IMR-90 (cell line): ENCODE measurements at regions not wholly inside any gene's neighbourhood (a gene's known extent, or its start where the extent isn't known, plus 50 kb on each side); places are given as distances from the start of the nearest gene placed in this dataset.
A peak's percentile ranks its signal among the peaks of the same experiment; 100 is the strongest.

Source experiments
- ATAC-seq: fragments of 200-7000 bp; cut with Tn5 transposase; 2 replicates; pipeline ENCODE4 v1.9.1; 2020; ENCODE audit warnings: low read depth, mild to moderate bottlenecking, moderate library complexity
- BruUV-seq: library from RNA; stranded (reverse); fragments of 400-500 nt; replicated peaks from 2 replicates; lab custom pipeline; 2021; lab: Mats Ljungman, UMichigan
- CTCF ChIA-PET: fragments of 300-600 bp; formaldehyde crosslinking; extraction: SDS; loops from one replicate; lab custom pipeline; 2021; ENCODE audit warnings: antibody characterized with exemption; lab: Yijun Ruan, JAX
- POLR2A ChIA-PET: fragments of 300-600 bp; sonication (Branson Sonifier 250); formaldehyde crosslinking; loops from one replicate; lab custom pipeline; 2022; ENCODE audit warnings: antibody characterized with exemption; ENCODE audit not compliant: unreplicated experiment; lab: Charles Lee
- DNase-seq: peaks from one replicate; pipeline ENCODE4 v3.0.0; 2013
- H2AFZ ChIP-seq: replicated peaks from 2 replicates; pipeline ENCODE3; 2013; ENCODE audit warnings: low read length, mild to moderate bottlenecking; ENCODE audit not compliant: poor library complexity
- H2AK5ac ChIP-seq: 2 replicates; pipeline ENCODE4 v1.6.1; 2013; ENCODE audit warnings: low read depth, low read length, inconsistent platforms
- H2AK9ac ChIP-seq: replicated peaks from 2 replicates; pipeline ENCODE3; 2013; ENCODE audit warnings: mild to moderate bottlenecking, low read depth, low read length, moderate library complexity; ENCODE audit not compliant: poor library complexity
- H2BK120ac ChIP-seq: 2 replicates; pipeline ENCODE4 v1.6.1; 2013; ENCODE audit warnings: low read depth, low read length, inconsistent platforms
- H2BK15ac ChIP-seq: 3 replicates; pipeline ENCODE4 v1.6.1; 2013; ENCODE audit warnings: low read depth, low read length, inconsistent platforms
- H2BK20ac ChIP-seq: 2 replicates; pipeline ENCODE4 v1.6.1; 2013; ENCODE audit warnings: low read depth, mild to moderate bottlenecking, inconsistent platforms, low read length, moderate library complexity
- H2BK5ac ChIP-seq: 2 replicates; pipeline ENCODE4 v1.6.1; 2013; ENCODE audit warnings: mild to moderate bottlenecking, low read depth, low read length, inconsistent platforms; ENCODE audit not compliant: poor library complexity, severe bottlenecking
- H3K14ac ChIP-seq: replicated peaks from 2 replicates; pipeline ENCODE4 v1.6.1; 2013; ENCODE audit warnings: low read depth, low read length, inconsistent platforms
- H3K18ac ChIP-seq: 2 replicates; pipeline ENCODE4 v1.6.1; 2013; ENCODE audit warnings: low read depth, low read length, control low read depth
- H3K23ac ChIP-seq: 2 replicates; pipeline ENCODE4 v1.6.1; 2013; ENCODE audit warnings: low read depth, low read length, inconsistent platforms
- H3K27ac ChIP-seq: 2 replicates; pipeline ENCODE4 v1.5.1; 2013; ENCODE audit warnings: mild to moderate bottlenecking, control low read depth, low read length; ENCODE audit not compliant: insufficient read depth
- H3K27me3 ChIP-seq: 2 replicates; pipeline ENCODE4 v1.6.1; 2013; ENCODE audit warnings: low read length; ENCODE audit not compliant: control insufficient read depth, insufficient read depth
- H3K36me3 ChIP-seq: 2 replicates; pipeline ENCODE4 v1.6.1; 2013; ENCODE audit warnings: low read length, mixed read lengths; ENCODE audit not compliant: control insufficient read depth, insufficient read depth
- H3K4ac ChIP-seq: 2 replicates; pipeline ENCODE4 v1.6.1; 2013; ENCODE audit warnings: low read depth, low read length, inconsistent platforms
- H3K4me1 ChIP-seq: 2 replicates; pipeline ENCODE4 v1.6.1; 2013; ENCODE audit warnings: low read length, mixed read lengths; ENCODE audit not compliant: control insufficient read depth, insufficient read depth
- H3K4me2 ChIP-seq: 2 replicates; pipeline ENCODE4 v1.6.1; 2013; ENCODE audit warnings: low read depth, mild to moderate bottlenecking, control low read depth, low read length, moderate library complexity
- H3K4me3 ChIP-seq: 2 replicates; pipeline ENCODE4 v1.5.1; 2013; ENCODE audit warnings: low read depth, mild to moderate bottlenecking, control low read depth, low read length, moderate library complexity; ENCODE audit not compliant: insufficient read depth
- H3K56ac ChIP-seq: 2 replicates; pipeline ENCODE4 v1.6.1; 2013; ENCODE audit warnings: low read length, inconsistent platforms; ENCODE audit not compliant: insufficient read depth; ENCODE audit errors: extremely low read depth
- H3K79me1 ChIP-seq, 2 experiments: 2 replicates each; pipeline ENCODE4 v1.6.1; 2013; ENCODE audit warnings: low read length in 2 of 2, inconsistent platforms in 1 of 2, low read depth in 1 of 2
- H3K9ac ChIP-seq: 2 replicates; pipeline ENCODE4 v1.6.1; 2013; ENCODE audit warnings: low read depth, low read length, control low read depth
- H3K9me1 ChIP-seq: 2 replicates; pipeline ENCODE4 v1.6.1; 2013; ENCODE audit warnings: low read length, inconsistent platforms; ENCODE audit not compliant: insufficient read depth
- H3K9me3 ChIP-seq: 2 replicates; pipeline ENCODE4 v1.6.1; 2013; ENCODE audit warnings: low read length; ENCODE audit not compliant: control insufficient read depth, insufficient read depth
- H4K20me1 ChIP-seq: 2 replicates; pipeline ENCODE4 v1.6.1; 2013; ENCODE audit warnings: low read length, inconsistent platforms; ENCODE audit not compliant: insufficient read depth
- H4K5ac ChIP-seq: 2 replicates; pipeline ENCODE4 v1.6.1; 2013; ENCODE audit warnings: mild to moderate bottlenecking, low read depth, low read length, control low read depth
- H4K8ac ChIP-seq, 2 experiments: 2 replicates each; pipeline ENCODE4 v1.6.1; 2013; ENCODE audit warnings: low read depth in 2 of 2, low read length in 2 of 2, control low read depth in 1 of 2, inconsistent platforms in 1 of 2
- H4K91ac ChIP-seq: 2 replicates; pipeline ENCODE4 v1.6.1; 2013; ENCODE audit warnings: low read depth, low read length, inconsistent platforms; ENCODE audit not compliant: insufficient read depth
- BHLHE40 ChIP-seq: fragments of 150-350 bp; IDR thresholded peaks from 2 replicates; pipeline ENCODE4 v1.6.1; 2016; ENCODE audit warnings: mild to moderate bottlenecking, low read depth, low read length
- CEBPB ChIP-seq: IDR thresholded peaks from 2 replicates; pipeline ENCODE4 v1.6.1; 2012; ENCODE audit warnings: low read depth, low read length, improper control_type of control experiment
- CHD1 ChIP-seq: IDR thresholded peaks from 2 replicates; pipeline ENCODE4 v1.6.1; 2012; ENCODE audit warnings: low read depth, low read length, improper control_type of control experiment
- CTCF ChIP-seq: conservative IDR thresholded peaks from 2 replicates; pipeline ENCODE4 v1.5.1; 2012; ENCODE audit warnings: mild to moderate bottlenecking, low read depth, low read length, improper control_type of control experiment
- FOS ChIP-seq: fragments of 150-350 bp; IDR thresholded peaks from 2 replicates; pipeline ENCODE4 v1.6.1; 2016; ENCODE audit warnings: low read depth, low read length
- MAZ ChIP-seq: IDR thresholded peaks from 2 replicates; pipeline ENCODE4 v1.6.1; 2012; ENCODE audit warnings: low read depth, mild to moderate bottlenecking, low read length, improper control_type of control experiment, moderate library complexity, borderline replicate concordance
- MXI1 ChIP-seq: IDR thresholded peaks from 2 replicates; pipeline ENCODE4 v1.6.1; 2012; ENCODE audit warnings: low read depth, mild to moderate bottlenecking, low read length, moderate library complexity, borderline replicate concordance
- NFE2L2 ChIP-seq: fragments of 150-350 bp; IDR thresholded peaks from 2 replicates; pipeline ENCODE4 v1.6.1; 2016; ENCODE audit warnings: low read depth, mild to moderate bottlenecking, low read length
- RAD21 ChIP-seq: IDR thresholded peaks from 2 replicates; pipeline ENCODE4 v1.6.1; 2012; ENCODE audit warnings: low read length, improper control_type of control experiment
- RCOR1 ChIP-seq: IDR thresholded peaks from 2 replicates; pipeline ENCODE4 v1.6.1; 2012; ENCODE audit warnings: mild to moderate bottlenecking, low read length, improper control_type of control experiment; ENCODE audit not compliant: insufficient replicate concordance
- SMC3 ChIP-seq: fragments of 150-350 bp; IDR thresholded peaks from 2 replicates; pipeline ENCODE4 v1.6.1; 2016; ENCODE audit warnings: low read depth, mild to moderate bottlenecking, antibody characterized with exemption, low read length, moderate library complexity
- USF2 ChIP-seq: fragments of 150-350 bp; IDR thresholded peaks from 2 replicates; pipeline ENCODE4 v1.6.1; 2017; ENCODE audit warnings: mild to moderate bottlenecking, antibody characterized with exemption, low read length, low read depth
- WGBS, 2 experiments: methylation state at CpG; one replicate each; pipeline versions ENCODE4 v1.1.5 to v1.1.7; 2013; ENCODE audit warnings: missing lambda C conversion rate in 2 of 2; ENCODE audit not compliant: insufficient read length in 1 of 2; ENCODE audit errors: extremely low coverage in 2 of 2; 5-methylcytosine and 5-hydroxymethylcytosine counted together
- dilution Hi-C: fragments of 300-500 bp; cut with HindIII; formaldehyde crosslinking; loops from one replicate; pipeline ENCODE4 v1.14.3; 2018; ENCODE audit warnings: low sequenced_read_pairs; ENCODE audit not compliant: unreplicated experiment
- in situ Hi-C: fragments of 300-500 bp; cut with MboI; formaldehyde crosslinking; loops from 3 replicates; pipeline ENCODE4 v1.14.3; 2019; ENCODE audit warnings: low sequenced_read_pairs, inconsistent platforms, mixed read lengths
- intact Hi-C: fragments of 100-400 bp; cut with micrococcal nuclease; formaldehyde crosslinking; loops from 2 replicates; pipeline ENCODE4 v1.10.0; 2022

GRCh38 chr1:208324005-208324404, 79.8 kb upstream of the PLXNA2 start:
- H3K79me1 ChIP-seq, result no peaks in the 10 kb centered on the region
- TF ChIP-seq MAZ (no peak), CEBPB (no peak), NFE2L2 (no peak), RAD21 (no peak), FOS (no peak), MXI1 (no peak), RCOR1 (no peak), USF2 (no peak), CTCF (no peak), SMC3 (no peak), CHD1 (no peak), BHLHE40 (no peak)
- no peak overlapping the region for H4K5ac ChIP-seq
- H3K56ac ChIP-seq, result no peak overlapping the region
- ChIA-PET POLR2A (no interaction called here), CTCF (no interaction called here)
- H2AFZ ChIP-seq, result peak overlapping the region; percentile 10
- no peak overlapping the region for H3K4me2 ChIP-seq
- H3K4me3 ChIP-seq, result no peak overlapping the region
- H3K27me3 ChIP-seq, result no peaks in the 10 kb centered on the region
- WGBS, 2 experiments, result no CpG with 5 or more reads among the region's 7 CpGs
- no peak overlapping the region for H3K23ac ChIP-seq
- no peak overlapping the region for H2BK20ac ChIP-seq
- H3K9ac ChIP-seq, result no peak overlapping the region
- no peak overlapping the region for H2BK15ac ChIP-seq
- dilution Hi-C loops, result no loop called here
- H3K9me3 ChIP-seq, result no peaks in the 10 kb centered on the region
- H3K14ac ChIP-seq, result no peak overlapping the region
- intact Hi-C loops, result no loop called here
- DNase-seq (no peak), ATAC-seq (no peak)
- H3K4me1 ChIP-seq, result no peaks in the 10 kb centered on the region
- BruUV-seq, result no TSS peak
- H2BK5ac ChIP-seq, result no peak overlapping the region
- no peaks in the 10 kb centered on the region for H4K20me1 ChIP-seq
- no peaks in the 10 kb centered on the region for H3K9me1 ChIP-seq
- H3K27ac ChIP-seq, result no peak overlapping the region
- H4K8ac ChIP-seq, result no peak overlapping the region
- no peak overlapping the region for H4K91ac ChIP-seq
- H3K18ac ChIP-seq, result no peak overlapping the region
- H2AK5ac ChIP-seq, result no peak overlapping the region
- no peak overlapping the region for H2BK120ac ChIP-seq
- no peaks in the 10 kb centered on the region for H3K36me3 ChIP-seq
- H3K4ac ChIP-seq, result no peak overlapping the region
- in situ Hi-C loops, result no loop called here
- no peak overlapping the region for H2AK9ac ChIP-seq
